HCT116 (cell line): ENCODE measurements at regions not wholly inside any gene's neighbourhood (a gene's known extent, or its start where the extent isn't known, plus 50 kb on each side); places are given as distances from the start of the nearest gene placed in this dataset.

Source experiments
- ATAC-seq: fragments of 200-7000 bp; cut with Tn5 transposase; 2 replicates; pipeline ENCODE4 v1.9.1; 2020; ENCODE audit warnings: mild to moderate bottlenecking, moderate library complexity
- BruUV-seq: library from RNA; stranded (reverse); fragments of 400-500 nt; replicated peaks from 2 replicates; lab custom pipeline; 2021; lab: Mats Ljungman, UMichigan
- CTCF ChIA-PET: fragments of 300-600 bp; sonication (Branson Sonifier 250); formaldehyde crosslinking; loops from one replicate; lab custom pipeline; 2021; ENCODE audit warnings: antibody characterized with exemption; lab: Charles Lee
- POLR2A ChIA-PET: fragments of 300-600, 350-600 bp; sonication (Branson Sonifier 250); formaldehyde crosslinking; loops from one replicate; lab custom pipeline; 2021; ENCODE audit warnings: antibody characterized with exemption; lab: Charles Lee
- RAD21 ChIA-PET, 2 experiments: fragments of 300-600 bp; sonication (Branson Sonifier 250); formaldehyde crosslinking; loops; one replicate each; lab custom pipeline; 2023; ENCODE audit warnings: low total read pairs in 2 of 2; ENCODE audit not compliant: uncharacterized antibody in 2 of 2, unreplicated experiment in 2 of 2, low non-redundant PET in 1 of 2; lab: Charles Lee
- DNase-seq: peaks from one replicate; pipeline ENCODE4 v3.0.0-alpha.2; 2010; ENCODE audit warnings: low read depth, low spot score
- H2AFZ ChIP-seq: fragments of 200-600 bp; shearing (Covaris generic), sonication (generic); 2 replicates; pipeline ENCODE4 v1.6.1; 2017; ENCODE audit warnings: low read depth, mixed run types, mixed read lengths, antibody characterized with exemption, low read length; ENCODE audit not compliant: poor library complexity, severe bottlenecking
- H3K27ac ChIP-seq: 2 replicates; pipeline ENCODE4 v1.5.1; 2012; ENCODE audit warnings: low read depth, low read length
- H3K27me3 ChIP-seq: fragments of 200-600 bp; sonication (generic); 2 replicates; pipeline ENCODE4 v1.6.1; 2016; ENCODE audit warnings: mixed run types, low read length, mixed read lengths; ENCODE audit not compliant: insufficient read depth
- H3K36me3 ChIP-seq, 2 experiments: fragments of 200-500 bp in 1 of 2; fragments of 200-600 bp in 1 of 2; sonication (Bioruptor generic) in 1 of 2; sonication (generic) in 1 of 2; 2 replicates each; pipeline versions ENCODE4 v1.5.1 to v1.6.1; 2014 to 2016; ENCODE audit warnings: low read length in 2 of 2, inconsistent platforms in 1 of 2, mixed read lengths in 1 of 2, mixed run types in 1 of 2; ENCODE audit not compliant: insufficient read depth in 2 of 2, control insufficient read depth in 1 of 2
- H3K4me1 ChIP-seq, 2 experiments: fragments of 200-600 bp in 1 of 2; sonication (generic) in 1 of 2; 2 replicates each; pipeline versions ENCODE4 v1.5.1 to v1.6.1; 2012 to 2017; ENCODE audit warnings: low read length in 2 of 2, inconsistent platforms in 1 of 2, mild to moderate bottlenecking in 1 of 2, mixed read lengths in 1 of 2, mixed run types in 1 of 2, moderate library complexity in 1 of 2; ENCODE audit not compliant: insufficient read depth in 2 of 2, control insufficient read depth in 1 of 2
- H3K4me2 ChIP-seq: fragments of 200-600 bp; sonication (generic); 2 replicates; pipeline ENCODE4 v1.6.1; 2017; ENCODE audit warnings: mixed run types, low read length, mixed read lengths
- H3K4me3 ChIP-seq, 2 experiments: fragments of 200-600 bp in 1 of 2; sonication (generic) in 1 of 2; replicated peaks in 1 of 2; 2 replicates each; pipeline ENCODE4 v1.5.1; 2011 to 2016; ENCODE audit warnings: low read length in 2 of 2, control low read depth in 1 of 2, low read depth in 1 of 2, mild to moderate bottlenecking in 1 of 2, mixed read lengths in 1 of 2, mixed run types in 1 of 2
- H3K79me2 ChIP-seq: fragments of 200-600 bp; sonication (generic); 2 replicates; pipeline ENCODE4 v1.6.1; 2017; ENCODE audit warnings: mild to moderate bottlenecking, mixed run types, low read length, moderate library complexity, mixed read lengths; ENCODE audit not compliant: insufficient read depth
- H3K9ac ChIP-seq: fragments of 200-600 bp; sonication (generic); 2 replicates; pipeline ENCODE4 v1.6.1; 2016; ENCODE audit warnings: low read length, mixed read lengths
- H3K9me2 ChIP-seq: fragments of 200-600 bp; sonication (generic), shearing (Covaris generic); 2 replicates; pipeline ENCODE4 v1.6.1; 2017; ENCODE audit warnings: mixed run types, mild to moderate bottlenecking, moderate library complexity; ENCODE audit not compliant: insufficient read depth
- H3K9me3 ChIP-seq, 2 experiments: fragments of 200-500 bp in 1 of 2; fragments of 200-600 bp in 1 of 2; sonication (Bioruptor generic) in 1 of 2; sonication (generic) in 1 of 2; 2 replicates each; pipeline ENCODE4 v1.6.1; 2014 to 2017; ENCODE audit warnings: low read length in 2 of 2, mixed read lengths in 2 of 2, inconsistent platforms in 1 of 2, low read depth in 1 of 2, mild to moderate bottlenecking in 1 of 2, mixed run types in 1 of 2, moderate library complexity in 1 of 2; ENCODE audit not compliant: control insufficient read depth in 1 of 2, insufficient read depth in 1 of 2
- H4K20me1 ChIP-seq: fragments of 200-600 bp; sonication (generic), shearing (Covaris generic); 2 replicates; pipeline ENCODE4 v1.6.1; 2017; ENCODE audit warnings: mixed run types, mild to moderate bottlenecking, moderate library complexity; ENCODE audit not compliant: insufficient read depth
- ATF3 ChIP-seq: IDR thresholded peaks from 2 replicates; pipeline ENCODE4 v1.6.1; 2012
- CEBPB ChIP-seq: IDR thresholded peaks from 2 replicates; pipeline ENCODE4 v1.6.1; 2012; ENCODE audit warnings: low read depth
- ELF1 ChIP-seq: IDR thresholded peaks from 2 replicates; pipeline ENCODE4 v1.6.1; 2012; ENCODE audit warnings: low read depth, borderline replicate concordance
- EZH2 ChIP-seq: fragments of 200-600 bp; sonication (generic); IDR thresholded peaks from 2 replicates; pipeline ENCODE4 v1.6.1; 2017; ENCODE audit warnings: antibody characterized with exemption, mixed run types
- FOSL1 ChIP-seq: IDR thresholded peaks from 2 replicates; pipeline ENCODE4 v1.6.1; 2012; ENCODE audit warnings: low read depth
- JUND ChIP-seq: IDR thresholded peaks from 2 replicates; pipeline ENCODE4 v1.6.1; 2012
- POLR2A ChIP-seq: IDR thresholded peaks from 2 replicates; pipeline ENCODE4 v1.7.0; 2011; ENCODE audit warnings: borderline replicate concordance; ENCODE audit not compliant: insufficient read depth, insufficient read length; ENCODE audit errors: extremely low read depth
- POLR2AphosphoS5 ChIP-seq: IDR thresholded peaks from 2 replicates; pipeline ENCODE4 v1.6.1; 2011; ENCODE audit warnings: mild to moderate bottlenecking, low read depth, low read length, moderate library complexity
- REST ChIP-seq: IDR thresholded peaks from 2 replicates; pipeline ENCODE4 v1.6.1; 2012; ENCODE audit warnings: low read depth
- SIN3A ChIP-seq: IDR thresholded peaks from 2 replicates; pipeline ENCODE4 v1.6.1; 2012; ENCODE audit warnings: low read depth
- SP1 ChIP-seq: IDR thresholded peaks from 2 replicates; pipeline ENCODE4 v1.6.1; 2012; ENCODE audit warnings: low read depth
- SRF ChIP-seq: IDR thresholded peaks from 2 replicates; pipeline ENCODE4 v1.6.1; 2012; ENCODE audit warnings: low read depth
- TCF7L2 ChIP-seq: IDR thresholded peaks from 2 replicates; pipeline ENCODE4 v1.7.0; 2011; ENCODE audit warnings: borderline replicate concordance, inconsistent platforms; ENCODE audit not compliant: insufficient read depth, insufficient read length; ENCODE audit errors: extremely low read depth
- YY1 ChIP-seq: IDR thresholded peaks from 2 replicates; pipeline ENCODE4 v1.6.1; 2011; ENCODE audit warnings: low read length, low read depth, moderate library complexity, mild to moderate bottlenecking; ENCODE audit not compliant: insufficient replicate concordance; ENCODE audit errors: extremely low read depth
- ZFX ChIP-seq: fragments of 450-650 bp; IDR thresholded peaks from 2 replicates; pipeline ENCODE4 v1.6.1; 2017
- ZNF274 ChIP-seq: fragments of 200-500 bp; sonication (Bioruptor generic); IDR thresholded peaks from 2 replicates; pipeline ENCODE4 v1.6.1; 2014; ENCODE audit warnings: mild to moderate bottlenecking, low read depth, low read length, inconsistent platforms
- intact Hi-C: fragments of 100-400 bp; cut with micrococcal nuclease; formaldehyde crosslinking; loops from 2 replicates; pipeline ENCODE4 v1.10.0; 2022
- TF ChIP-seq, protein P1 (sequence below), 3 experiments: fragments of 200-600 bp in 1 of 3; sonication (generic) in 1 of 3; IDR thresholded peaks in 2 of 3; conservative IDR thresholded peaks in 1 of 3; 2 replicates each; pipeline ENCODE4 v1.5.1; 2012 to 2017; ENCODE audit warnings: low read depth in 2 of 3, low read length in 2 of 3, antibody characterized with exemption in 1 of 3, borderline replicate concordance in 1 of 3, control low read depth in 1 of 3, mild to moderate bottlenecking in 1 of 3, mixed read lengths in 1 of 3, mixed run types in 1 of 3, moderate library complexity in 1 of 3; ENCODE audit not compliant: insufficient read depth in 1 of 3

DNA sequence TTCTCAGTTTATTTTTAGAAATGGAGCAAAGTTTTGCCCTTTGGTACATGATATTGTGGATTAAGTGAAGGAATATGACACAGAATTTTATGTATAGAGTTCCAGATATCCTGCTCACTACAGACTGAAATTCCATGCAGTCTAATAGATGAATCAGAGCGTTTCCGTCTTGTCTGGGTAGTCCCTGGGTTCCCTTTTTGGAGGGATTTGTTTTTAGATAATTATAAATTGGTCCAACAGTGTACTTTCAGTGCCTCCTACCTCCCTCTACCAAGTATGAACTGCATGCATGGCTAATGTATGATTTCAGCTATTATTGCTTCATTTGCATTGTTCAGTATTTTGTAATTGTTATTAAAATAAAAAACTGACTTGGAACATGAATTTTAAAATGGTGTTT, 74.4 kb downstream of the SEPTIN7 start:
- H3K36me3 ChIP-seq, result peaks cover 3 to 7% of the 10 kb centered on the region in 2 experiments; a peak in 1 of 4 replicates
- BruUV-seq, result no TSS peak
- no peaks in the 10 kb centered on the region for H3K9me3 ChIP-seq
- H3K27me3 ChIP-seq, result no peaks in the 10 kb centered on the region
- H3K4me1 ChIP-seq, result no peaks in the 10 kb centered on the region
- no peak for DNase-seq
- ChIA-PET RAD21 (no interaction called here), CTCF (no interaction called here)
- H3K4me3 ChIP-seq, result no peak overlapping the region
- TF ChIP-seq ELF1 (no peak), REST (no peak), EZH2 (no peak)
- TF ChIP-seq, all 23 proteins: peak for 0
- H2AFZ ChIP-seq, result no peak overlapping the region
- no peaks in the 10 kb centered on the region for H3K9me2 ChIP-seq
- H3K79me2 ChIP-seq, result no peaks in the 10 kb centered on the region
- intact Hi-C loops, result no loop called here
- ATAC-seq, result no peak
- H4K20me1 ChIP-seq, result no peaks in the 10 kb centered on the region
- POLR2A ChIA-PET, result no interaction called here
- H3K9ac ChIP-seq, result no peak overlapping the region
- no peak overlapping the region for H3K27ac ChIP-seq
- no peak overlapping the region for H3K4me2 ChIP-seq

GRCh38 chr7:35878351-35878750, 77.5 kb downstream of the SEPTIN7 start:
- Histone ChIP-seq H3K9me3 (no peaks in the 10 kb centered on the region), H3K9ac (no peak overlapping the region), H3K27me3 (no peaks in the 10 kb centered on the region), H3K4me3 (no peak overlapping the region), H3K27ac (no peak overlapping the region), H2AFZ (no peak overlapping the region), H3K4me1 (no peaks in the 10 kb centered on the region), H3K4me2 (no peak overlapping the region), H3K9me2 (no peaks in the 10 kb centered on the region), H3K79me2 (no peaks in the 10 kb centered on the region), H4K20me1 (no peaks in the 10 kb centered on the region), H3K36me3 (peaks cover 0 to 14% of the 10 kb centered on the region in 2 experiments; a peak in 2 of 4 replicates)
- intact Hi-C loops, result no loop called here
- DNase-seq (no peak), ATAC-seq (no peak)
- CTCF ChIA-PET, result no interaction called here
- POLR2A ChIA-PET, result no interaction called here
- RAD21 ChIA-PET, result no interaction called here
- BruUV-seq, result no TSS peak
- TF ChIP-seq, protein P1, sequence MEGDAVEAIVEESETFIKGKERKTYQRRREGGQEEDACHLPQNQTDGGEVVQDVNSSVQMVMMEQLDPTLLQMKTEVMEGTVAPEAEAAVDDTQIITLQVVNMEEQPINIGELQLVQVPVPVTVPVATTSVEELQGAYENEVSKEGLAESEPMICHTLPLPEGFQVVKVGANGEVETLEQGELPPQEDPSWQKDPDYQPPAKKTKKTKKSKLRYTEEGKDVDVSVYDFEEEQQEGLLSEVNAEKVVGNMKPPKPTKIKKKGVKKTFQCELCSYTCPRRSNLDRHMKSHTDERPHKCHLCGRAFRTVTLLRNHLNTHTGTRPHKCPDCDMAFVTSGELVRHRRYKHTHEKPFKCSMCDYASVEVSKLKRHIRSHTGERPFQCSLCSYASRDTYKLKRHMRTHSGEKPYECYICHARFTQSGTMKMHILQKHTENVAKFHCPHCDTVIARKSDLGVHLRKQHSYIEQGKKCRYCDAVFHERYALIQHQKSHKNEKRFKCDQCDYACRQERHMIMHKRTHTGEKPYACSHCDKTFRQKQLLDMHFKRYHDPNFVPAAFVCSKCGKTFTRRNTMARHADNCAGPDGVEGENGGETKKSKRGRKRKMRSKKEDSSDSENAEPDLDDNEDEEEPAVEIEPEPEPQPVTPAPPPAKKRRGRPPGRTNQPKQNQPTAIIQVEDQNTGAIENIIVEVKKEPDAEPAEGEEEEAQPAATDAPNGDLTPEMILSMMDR (IDR thresholded peaks at IDR 0.05 in 2 of 3, conservative IDR thresholded peaks at IDR 0.05 in 1 of 3; ENCODE audit: borderline replicate concordance in 1 of 3, insufficient read depth in 1 of 3, low read depth in 2 of 3, low read length in 2 of 3), result no peak
- no peak for TF ChIP-seq ZNF274
- no peak for TF ChIP-seq CEBPB
- no peak for TF ChIP-seq FOSL1
- no peak for TF ChIP-seq ZFX
- no peak for TF ChIP-seq JUND
- no peak for TF ChIP-seq ATF3
- TF ChIP-seq SIN3A, result no peak
- TF ChIP-seq POLR2A, result no peak
- TF ChIP-seq EZH2, result no peak
- TF ChIP-seq TCF7L2, result no peak
- no peak for TF ChIP-seq YY1
- TF ChIP-seq SRF, result no peak
- no peak for TF ChIP-seq SP1
- TF ChIP-seq POLR2AphosphoS5, result no peak
